NB4 (cell line): ENCODE measurements at regions not wholly inside any gene's neighbourhood (a gene's known extent, or its start where the extent isn't known, plus 50 kb on each side); places are given as distances from the start of the nearest gene placed in this dataset.

ENCODE experiments used
- MYC ChIP-seq: IDR thresholded peaks from 2 replicates; pipeline ENCODE4 v1.6.1; 2011; ENCODE audit warnings: low read depth, low read length
- POLR2A ChIP-seq: IDR thresholded peaks from 2 replicates; pipeline ENCODE4 v1.6.1; 2011; ENCODE audit warnings: mild to moderate bottlenecking; ENCODE audit not compliant: insufficient read length; ENCODE audit errors: extremely low read depth
- TF ChIP-seq, protein P1 (sequence below): IDR thresholded peaks from one replicate; pipeline ENCODE4 v1.5.1; 2012; ENCODE audit warnings: low read depth, low read length

GRCh38 chr11:56799691-56800210 is 51.3 kb upstream of the OR9G4 start:
- TF ChIP-seq, protein P1, sequence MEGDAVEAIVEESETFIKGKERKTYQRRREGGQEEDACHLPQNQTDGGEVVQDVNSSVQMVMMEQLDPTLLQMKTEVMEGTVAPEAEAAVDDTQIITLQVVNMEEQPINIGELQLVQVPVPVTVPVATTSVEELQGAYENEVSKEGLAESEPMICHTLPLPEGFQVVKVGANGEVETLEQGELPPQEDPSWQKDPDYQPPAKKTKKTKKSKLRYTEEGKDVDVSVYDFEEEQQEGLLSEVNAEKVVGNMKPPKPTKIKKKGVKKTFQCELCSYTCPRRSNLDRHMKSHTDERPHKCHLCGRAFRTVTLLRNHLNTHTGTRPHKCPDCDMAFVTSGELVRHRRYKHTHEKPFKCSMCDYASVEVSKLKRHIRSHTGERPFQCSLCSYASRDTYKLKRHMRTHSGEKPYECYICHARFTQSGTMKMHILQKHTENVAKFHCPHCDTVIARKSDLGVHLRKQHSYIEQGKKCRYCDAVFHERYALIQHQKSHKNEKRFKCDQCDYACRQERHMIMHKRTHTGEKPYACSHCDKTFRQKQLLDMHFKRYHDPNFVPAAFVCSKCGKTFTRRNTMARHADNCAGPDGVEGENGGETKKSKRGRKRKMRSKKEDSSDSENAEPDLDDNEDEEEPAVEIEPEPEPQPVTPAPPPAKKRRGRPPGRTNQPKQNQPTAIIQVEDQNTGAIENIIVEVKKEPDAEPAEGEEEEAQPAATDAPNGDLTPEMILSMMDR, result no peak
- no peak for TF ChIP-seq MYC
- TF ChIP-seq POLR2A, result no peak
